ENCODE measurements at regions not wholly inside any gene's neighbourhood (a gene's known extent, or its start where the extent isn't known, plus 50 kb on each side); places are given as distances from the start of the nearest gene placed in this dataset.
"Not testable (repeated sequence)": the region's sequence is repeated elsewhere in the genome, so short reads cannot be mapped to it uniquely, and the experiment has no call there.

DNA sequence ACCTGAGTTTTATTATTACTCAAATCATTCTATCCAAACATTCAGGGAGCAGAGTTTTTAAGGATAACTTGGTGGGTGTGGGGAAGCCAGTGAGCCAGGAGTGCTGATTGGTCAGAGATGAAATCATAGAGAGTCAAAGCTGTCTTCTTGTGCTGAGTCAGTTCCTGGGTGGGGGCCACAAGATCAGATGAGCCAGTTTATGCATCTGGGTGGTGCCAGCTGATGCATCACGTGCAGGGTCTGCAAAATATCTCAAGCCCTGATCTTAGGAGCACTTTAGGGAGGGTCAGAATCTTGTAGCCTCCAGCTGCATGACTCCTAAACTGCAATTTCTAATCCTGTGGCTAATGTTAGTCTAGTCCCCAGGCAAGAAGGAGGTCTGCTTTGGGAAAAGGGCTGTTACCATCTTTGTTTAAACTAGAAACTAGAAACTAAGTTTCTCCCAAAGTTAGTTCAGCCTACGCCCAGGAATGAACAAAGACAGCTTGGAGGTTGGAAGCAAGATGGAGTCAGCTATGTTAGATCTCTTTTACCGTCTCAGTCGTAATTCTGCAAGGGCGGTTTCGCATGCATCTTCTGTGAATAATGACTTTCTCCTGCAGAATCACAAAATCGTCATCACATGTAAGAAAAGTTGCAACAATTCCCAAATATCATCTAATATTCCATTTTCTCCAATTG, 97.5 kb downstream of the ZNF664 start:
- not testable (repeated sequence) for DNase-seq (ENCODE audit: low read depth in 2 of 3, low spot score in 2 of 3)

DNA sequence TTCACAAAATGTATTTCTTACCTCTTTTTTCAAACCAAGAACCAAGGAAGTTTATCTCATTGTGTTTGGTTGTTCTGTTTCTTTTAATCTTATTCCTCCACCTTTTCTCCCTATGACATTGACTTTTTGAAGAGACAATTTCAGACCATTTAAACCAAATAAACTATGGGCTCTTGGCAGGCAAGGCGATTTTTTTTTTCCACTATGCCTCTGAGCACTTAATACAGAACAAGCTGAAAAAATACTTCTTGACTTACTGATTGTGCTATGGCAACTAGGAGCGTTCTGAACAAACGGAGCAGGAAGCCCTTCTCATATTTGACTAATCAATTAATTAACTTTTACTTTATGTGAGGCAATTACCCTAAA, 98.0 kb downstream of the ZNF664 start:
- no peak for DNase-seq (ENCODE audit: low read depth in 2 of 3, low spot score in 2 of 3)

DNA sequence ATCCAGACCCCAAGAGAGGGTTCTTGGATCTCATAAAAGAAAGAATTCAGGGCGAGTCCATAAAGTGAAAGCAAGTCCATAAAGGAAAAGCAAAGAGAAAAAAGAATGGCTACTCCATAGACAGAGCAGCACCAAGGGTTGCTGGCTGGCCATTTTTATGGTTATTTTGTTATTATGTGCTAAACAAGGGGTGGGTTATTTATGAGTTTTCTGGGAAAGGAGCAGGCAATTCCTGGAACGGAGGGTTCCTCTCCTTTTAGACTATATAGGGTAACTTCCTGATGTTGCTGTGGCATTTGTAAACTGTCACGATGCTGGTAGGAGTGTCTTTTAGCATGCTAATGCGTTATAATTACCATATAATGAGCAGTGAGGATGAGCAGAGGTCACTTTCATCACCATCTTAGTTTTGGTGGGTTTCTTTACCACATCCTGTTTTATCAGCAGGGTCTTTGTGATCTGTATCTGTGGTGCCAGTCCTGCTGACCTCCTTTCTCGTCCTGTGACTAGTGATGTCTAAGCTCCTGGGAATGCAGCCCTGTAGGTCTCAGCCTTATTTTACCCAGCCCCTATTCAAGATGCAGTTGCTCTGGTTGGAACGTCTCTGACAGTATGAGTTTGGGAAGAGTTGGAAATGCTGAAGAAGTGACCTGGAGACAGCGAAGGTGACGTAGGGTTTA, 100.5 kb downstream of the ZNF664 start:
- DNase-seq (ENCODE audit: low read depth in 2 of 3, low spot score in 2 of 3): no peak

DNA sequence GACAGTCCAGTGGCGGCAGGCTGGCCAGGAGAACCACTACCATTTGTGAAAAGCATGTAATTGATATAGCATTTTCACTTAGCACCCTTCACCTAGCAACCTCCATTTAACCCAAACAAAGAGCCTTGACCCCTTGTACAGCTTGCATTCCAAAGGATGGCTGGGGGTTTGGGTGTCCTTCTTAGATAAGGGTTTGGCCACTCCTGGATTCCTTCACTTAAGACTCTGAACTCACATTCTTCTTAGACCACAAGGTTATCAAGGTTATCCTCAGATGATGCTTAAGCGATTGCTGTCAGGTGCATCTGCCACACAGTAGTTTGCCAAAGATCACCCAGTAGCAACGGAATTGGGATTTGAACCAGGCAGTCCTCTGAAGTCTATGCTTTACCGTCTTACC, 102.8 kb downstream of the ZNF664 start:
- DNase-seq (ENCODE audit: low read depth in 2 of 3, low spot score in 2 of 3): no peak

DNA sequence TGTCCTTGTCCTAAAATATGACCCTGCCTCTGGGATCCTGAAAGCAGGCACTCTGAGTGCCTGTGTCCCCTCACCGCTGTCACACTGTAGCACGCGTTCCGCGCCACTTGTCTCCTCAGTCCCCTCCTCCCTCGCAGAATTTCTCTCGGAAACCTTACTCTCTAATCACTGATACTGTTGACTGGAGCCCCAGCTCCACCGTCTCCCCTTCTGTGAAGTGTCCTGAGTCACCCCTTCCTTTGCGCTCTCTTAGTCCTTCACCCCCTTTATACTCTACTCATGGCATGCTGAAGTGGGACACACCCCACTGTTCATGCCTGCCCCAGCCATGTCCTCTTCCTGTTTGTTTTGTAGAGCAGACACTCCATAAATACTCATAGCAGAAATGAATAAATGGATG, 104.7 kb downstream of the ZNF664 start:
- DNase-seq (ENCODE audit: low read depth in 2 of 3, low spot score in 2 of 3): no peak

DNA sequence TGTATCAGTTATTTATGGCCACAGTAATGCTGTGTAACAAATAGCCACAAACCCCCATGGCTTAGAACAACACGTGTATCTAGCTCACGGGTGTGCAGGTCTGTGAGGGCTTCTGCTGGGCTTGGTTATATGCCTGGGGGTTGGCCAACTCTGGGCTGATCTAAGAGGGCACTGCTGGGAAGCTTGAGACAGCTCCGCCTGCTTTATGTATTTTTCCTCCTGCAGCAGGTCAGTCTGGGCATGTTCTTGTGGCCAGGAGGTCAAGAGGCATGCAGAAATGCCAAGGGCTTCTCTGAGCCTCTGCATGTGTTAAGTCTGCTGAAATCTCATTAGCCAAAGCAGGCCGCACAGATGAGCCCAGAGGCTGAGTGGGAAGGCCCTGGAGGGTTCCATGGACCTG, 105.8 kb downstream of the ZNF664 start:
- DNase-seq (ENCODE audit: low read depth in 2 of 3, low spot score in 2 of 3): no peak

DNA sequence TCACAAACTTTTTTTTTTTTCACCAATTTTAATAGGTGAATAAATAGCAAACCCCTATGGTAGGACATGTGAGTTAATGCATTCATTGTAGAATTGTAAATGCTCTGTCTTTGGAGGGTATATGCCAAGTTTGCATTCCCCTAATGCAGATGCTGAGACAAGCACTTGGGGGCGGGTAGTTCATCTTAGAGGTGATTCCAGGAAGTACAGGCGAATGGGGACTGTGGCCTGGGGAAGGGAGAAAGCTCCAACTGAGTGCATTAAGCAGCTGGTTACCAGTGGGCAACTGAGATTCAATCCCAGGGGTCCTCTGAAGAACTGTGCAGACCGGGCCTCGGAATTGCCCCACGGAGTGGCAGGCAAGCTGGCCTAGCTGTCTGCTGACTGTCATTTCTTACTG, 107.6 kb downstream of the ZNF664 start:
- DNase-seq (ENCODE audit: low read depth in 2 of 3, low spot score in 2 of 3): no peak

DNA sequence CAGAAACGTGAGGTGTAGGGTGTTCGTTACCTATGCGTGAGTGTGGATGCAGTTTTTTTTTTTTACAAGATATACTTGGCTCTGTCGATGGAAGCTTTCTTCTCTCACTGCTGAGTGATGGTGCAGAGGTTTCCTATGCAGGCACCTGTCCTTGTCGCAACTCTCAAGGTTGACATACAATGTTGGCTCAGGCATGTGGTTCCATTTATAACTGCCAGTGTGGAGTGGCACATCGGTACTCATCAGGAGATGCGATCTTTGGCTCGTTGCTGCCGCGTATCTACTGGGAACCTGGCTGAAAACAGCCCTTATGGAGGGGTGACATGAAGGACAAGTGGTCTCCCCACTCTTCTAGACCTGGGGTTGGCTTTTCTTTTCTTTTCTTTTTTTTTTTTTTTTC, 109.0 kb downstream of the ZNF664 start:
- no peak for DNase-seq (ENCODE audit: low read depth in 2 of 3, low spot score in 2 of 3)

DNA sequence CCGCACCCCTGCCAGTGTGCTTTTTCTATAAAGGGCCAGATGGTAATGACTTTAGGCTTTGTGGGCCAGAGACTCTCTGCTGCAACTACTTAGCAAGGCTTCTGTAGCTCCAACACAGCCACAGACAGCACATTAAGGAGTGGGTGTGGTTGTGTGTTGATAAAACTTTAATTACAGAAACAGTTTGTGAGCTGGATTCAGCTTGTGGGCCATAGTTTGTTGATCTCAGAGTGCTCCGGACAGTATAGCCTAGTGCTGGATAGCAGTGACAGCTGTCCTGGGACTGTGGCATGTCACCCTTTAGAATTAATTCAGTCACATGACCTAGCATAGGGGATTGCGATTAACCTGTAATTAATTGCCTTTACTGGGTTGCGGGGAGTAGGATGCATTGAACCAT, 109.7 kb downstream of the ZNF664 start:
- DNase-seq (ENCODE audit: low read depth in 2 of 3, low spot score in 2 of 3): no peak

DNA sequence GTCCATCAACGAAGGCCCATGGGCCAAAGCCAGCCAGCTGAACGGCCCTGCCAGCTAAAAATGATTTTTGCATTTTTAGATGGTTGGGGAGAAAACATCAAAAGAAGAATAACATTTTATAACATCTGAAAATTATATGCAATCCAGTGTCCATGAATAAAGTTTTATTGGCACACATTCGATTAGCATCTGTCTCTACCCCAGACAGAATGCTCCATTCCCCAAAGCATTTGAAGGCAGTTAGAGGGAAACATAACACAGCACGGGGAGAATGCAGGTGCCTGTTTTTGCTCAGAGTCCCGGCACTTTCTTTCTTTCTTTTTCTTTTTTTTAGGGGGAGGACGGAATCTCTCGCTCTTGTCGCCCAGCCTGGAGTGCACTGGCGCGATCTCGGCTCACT, 110.7 kb downstream of the ZNF664 start:
- DNase-seq (ENCODE audit: low read depth in 2 of 3, low spot score in 2 of 3): no peak

DNA sequence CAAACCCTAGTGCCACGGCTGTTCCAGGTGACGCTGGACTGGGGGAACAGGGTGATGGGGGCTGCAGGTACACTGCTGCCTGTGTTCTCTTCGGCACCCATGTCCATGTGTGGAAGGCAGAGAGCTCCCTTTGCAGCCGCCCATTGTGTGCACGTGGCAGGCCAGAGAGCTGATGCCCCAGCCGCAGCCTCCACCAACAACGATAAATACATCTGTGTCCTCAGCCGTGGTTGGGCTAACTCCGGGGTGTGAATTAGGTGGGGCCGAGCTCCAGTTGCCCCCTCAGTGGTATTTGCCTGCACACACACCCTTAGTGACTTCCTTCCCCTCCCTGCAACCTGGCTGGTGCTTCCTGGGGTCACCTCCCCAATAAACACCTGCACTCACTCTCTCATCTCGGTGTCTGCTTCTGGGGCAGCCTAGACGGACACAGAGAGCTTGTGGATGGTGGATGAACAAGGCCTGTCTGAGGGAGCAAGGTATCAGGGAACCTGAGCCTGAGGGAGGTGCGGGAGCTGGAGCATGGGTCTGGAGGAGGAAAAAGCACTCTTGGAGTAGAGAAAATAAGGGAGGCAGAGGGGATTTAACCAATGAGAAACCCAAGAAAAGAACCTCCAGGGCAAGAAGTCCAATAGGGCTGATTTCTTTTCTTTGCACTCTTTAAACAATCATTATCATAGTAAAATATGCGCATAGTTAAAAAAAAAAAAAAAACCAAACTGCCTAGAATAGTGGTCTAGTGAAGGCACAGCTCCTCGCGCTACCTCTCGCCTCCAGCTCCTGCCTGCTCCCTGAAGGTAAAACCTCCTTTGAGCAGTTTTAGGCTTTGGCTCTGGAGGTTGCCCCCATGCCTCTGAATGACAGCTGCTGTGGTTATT, 112.6 kb downstream of the ZNF664 start:
- no peak for DNase-seq (ENCODE audit: low read depth in 2 of 3, low spot score in 2 of 3)

DNA sequence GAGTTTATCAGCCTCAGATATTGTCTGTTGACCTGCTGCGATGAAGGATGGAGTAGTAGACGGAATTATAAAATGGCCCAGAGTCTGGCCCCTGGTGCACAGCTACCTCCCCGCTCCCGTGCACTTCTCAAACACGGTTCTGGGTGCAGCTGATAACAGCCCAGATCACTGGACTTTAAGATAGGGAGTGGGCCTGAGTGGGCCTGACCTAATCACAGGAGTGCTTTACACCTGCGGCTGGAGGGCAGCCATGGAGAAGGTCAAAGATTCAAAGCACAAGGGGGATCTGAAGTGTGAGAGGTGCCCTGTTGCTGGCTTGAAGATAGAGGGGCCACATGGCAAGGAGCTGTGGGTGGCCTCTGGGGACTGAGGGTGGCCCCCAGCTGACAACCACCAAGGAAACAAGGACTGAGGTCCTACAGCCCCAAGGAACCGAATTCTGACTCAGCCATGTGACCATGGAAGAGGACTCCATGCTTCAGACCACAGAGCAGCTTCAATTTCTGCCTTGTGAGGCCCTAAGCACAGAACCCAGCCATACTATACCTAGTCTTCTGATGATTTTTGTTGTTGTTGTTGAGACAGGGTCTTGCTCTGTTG, 113.4 kb downstream of the ZNF664 start:
- DNase-seq (ENCODE audit: low read depth in 2 of 3, low spot score in 2 of 3): no peak

DNA sequence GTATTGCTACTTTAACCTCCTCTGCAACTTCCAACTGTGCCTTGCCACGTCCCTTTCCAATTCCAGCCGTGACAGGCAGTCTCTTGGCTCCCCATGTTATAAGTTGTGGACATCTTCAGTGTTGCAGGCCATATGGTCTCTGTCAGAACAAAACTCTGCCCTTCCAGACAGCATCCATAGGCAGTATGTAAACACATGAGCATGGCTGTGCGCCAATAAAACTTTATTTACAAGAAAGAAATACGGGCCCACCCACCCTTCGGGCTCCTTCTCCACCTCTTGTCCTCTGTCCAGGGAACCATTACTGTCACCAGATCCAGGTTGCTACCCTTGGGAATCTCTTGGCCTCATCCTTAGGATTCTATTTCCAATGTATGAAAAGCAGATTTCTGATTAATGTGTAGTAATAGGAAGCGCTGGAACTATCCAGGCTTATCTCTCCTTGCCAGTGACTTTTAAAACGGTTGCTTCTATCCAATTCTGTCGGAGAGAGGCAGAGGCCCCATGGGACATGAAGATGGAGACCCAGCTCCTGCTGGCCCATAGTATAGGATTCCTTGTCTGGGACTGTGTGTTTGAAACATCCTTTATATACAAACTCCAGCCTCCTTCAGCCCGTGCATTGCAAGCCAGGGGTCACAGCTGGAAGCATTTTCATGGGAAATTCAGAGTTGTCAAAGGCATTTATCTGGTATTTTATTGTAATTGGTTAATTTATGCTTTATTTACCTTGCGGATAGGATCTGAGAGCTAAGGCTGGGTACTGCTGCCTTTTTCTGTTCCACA, 114.4 kb downstream of the ZNF664 start:
- no peak for DNase-seq (ENCODE audit: low read depth in 2 of 3, low spot score in 2 of 3)

DNA sequence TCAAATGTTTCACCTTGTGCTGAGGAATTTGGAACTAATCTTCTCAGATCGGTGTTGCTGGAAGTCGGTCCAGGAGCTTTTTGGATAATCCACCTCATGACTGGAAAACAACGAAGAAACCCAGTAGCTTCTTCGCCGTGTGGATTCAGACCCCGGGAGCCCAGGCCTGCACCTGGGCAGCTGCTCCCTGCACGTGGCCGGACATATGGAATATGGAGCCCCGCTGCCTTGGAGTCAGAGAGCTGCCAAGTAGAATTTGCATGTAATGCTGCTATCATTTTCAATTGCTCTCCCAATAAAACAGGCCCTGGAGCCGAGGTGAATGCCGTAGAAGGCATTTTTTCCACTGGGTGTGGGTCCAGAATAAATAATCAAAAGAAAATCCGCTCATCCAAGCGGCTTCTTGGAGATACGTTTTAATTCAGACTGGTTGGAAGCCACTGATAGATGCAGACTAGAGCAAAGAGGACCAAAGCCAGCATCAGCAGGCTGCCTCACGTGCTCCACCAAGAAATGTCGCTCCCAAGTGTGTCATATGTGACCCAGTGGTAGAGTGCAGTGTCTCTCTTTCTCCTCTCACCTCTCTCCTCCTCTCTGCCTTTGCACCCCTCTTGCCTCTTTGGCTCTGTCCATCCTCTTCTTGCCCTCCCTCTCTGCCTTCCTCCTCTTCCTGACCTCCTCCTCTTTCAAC, 115.3 kb downstream of the ZNF664 start:
- no peak for DNase-seq (ENCODE audit: low read depth in 2 of 3, low spot score in 2 of 3)

DNA sequence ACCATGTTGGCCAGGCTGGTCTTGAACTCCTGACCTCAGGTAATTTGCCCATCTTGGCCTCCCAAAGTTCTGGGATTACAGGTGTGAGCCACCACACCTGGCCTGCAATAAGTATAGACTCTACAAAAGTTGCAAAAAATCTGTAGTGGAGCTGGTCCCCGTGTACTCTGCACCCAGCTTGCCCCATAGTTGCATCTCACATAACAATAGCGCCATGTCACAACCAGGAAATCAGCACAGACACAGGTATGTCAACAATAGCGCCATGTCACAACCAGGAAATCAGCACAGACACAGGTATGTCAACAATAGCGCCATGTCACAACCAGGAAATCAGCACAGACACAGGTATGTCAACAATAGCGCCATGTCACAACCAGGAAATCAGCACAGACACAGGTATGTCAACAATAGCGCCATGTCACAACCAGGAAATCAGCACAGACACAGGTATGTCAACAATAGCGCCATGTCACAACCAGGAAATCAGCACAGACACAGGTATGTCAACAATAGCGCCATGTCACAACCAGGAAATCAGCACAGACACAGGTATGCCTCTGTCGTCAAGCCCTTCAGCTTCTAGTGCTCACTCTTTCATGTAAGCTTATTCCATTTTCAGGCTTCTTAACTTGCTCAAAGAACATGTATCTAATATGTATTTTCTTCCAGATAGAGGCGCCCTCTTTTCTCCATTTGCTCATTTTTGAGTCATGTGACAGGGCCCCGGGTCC, 116.3 kb downstream of the ZNF664 start:
- DNase-seq (ENCODE audit: low read depth in 2 of 3, low spot score in 2 of 3): not testable (repeated sequence)

DNA sequence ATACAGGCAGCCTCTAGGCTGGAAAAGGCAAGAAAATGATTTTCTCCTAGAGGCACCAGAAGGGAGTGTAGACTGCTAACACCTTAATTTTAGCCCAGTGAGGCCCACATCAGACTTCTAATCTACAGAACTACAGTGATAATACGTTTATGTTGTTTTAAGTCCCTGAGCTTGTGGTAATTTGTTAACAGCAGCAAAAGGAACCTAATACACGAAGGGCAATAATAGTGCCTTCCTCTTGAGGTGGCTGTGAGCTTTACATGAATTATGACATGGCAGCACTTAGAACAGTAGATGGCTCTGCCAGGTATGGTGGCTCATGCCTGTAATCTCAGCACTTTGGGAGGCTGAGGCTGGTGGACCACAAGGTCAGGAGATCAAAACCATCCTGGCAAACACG, 118.8 kb downstream of the ZNF664 start:
- DNase-seq (ENCODE audit: low read depth in 2 of 3, low spot score in 2 of 3): no peak

DNA sequence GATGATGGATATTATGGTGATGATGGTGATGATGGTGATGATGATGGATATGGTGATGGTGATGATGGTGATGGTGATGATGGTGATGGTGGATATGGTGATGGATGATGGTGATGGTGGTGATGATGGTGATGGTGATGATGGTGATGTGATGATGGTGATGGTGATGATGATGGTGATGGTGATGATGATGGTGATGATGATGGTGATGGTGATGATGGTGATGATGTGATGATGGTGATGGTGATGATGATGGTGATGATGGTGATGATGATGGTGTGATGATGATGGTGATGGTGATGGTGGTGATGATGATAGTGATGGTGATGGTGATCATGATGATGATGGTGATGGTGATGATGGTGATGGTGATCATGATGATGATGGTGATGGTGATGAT, 119.5 kb downstream of the ZNF664 start:
- not testable (repeated sequence) for DNase-seq (ENCODE audit: low read depth in 2 of 3, low spot score in 2 of 3)

DNA sequence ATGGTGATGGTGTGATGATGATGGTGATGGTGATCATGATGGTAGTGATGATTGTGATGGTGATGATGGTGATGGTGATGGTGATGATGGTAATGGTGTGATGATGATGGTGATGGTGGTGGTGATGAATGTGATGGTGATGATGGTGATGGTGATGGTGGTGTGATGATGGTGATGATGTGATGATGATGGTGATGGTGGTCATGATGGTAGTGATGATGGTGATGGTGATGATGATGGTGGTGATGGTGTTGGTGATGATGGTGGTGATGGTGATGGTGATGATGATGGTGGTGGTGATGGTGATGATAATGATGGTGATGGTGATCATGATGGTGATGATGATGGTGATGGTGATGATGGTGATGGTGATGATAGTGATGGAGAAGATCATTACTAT, 120.3 kb downstream of the ZNF664 start:
- DNase-seq (ENCODE audit: low read depth in 2 of 3, low spot score in 2 of 3): no peak

DNA sequence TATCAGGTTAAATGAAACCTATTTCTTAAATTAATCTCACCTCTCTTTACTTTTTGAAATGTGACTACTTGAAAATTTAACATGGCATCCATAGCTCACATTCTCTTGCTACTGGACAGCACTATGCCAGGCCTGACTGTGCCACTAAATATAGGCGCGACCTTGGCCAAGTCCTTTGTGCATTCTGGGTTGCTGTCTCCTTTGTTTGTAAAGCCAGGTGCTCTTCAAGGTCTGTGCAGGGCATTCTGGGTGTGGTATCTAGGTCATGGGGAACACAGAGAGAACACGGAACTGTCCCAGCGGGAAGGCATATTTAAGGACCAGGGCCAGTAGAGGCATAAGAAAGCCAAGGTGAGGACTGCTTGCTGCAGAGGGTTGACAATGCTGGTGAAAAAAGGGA, 121.2 kb downstream of the ZNF664 start:
- DNase-seq (ENCODE audit: low read depth in 2 of 3, low spot score in 2 of 3): no peak

DNA sequence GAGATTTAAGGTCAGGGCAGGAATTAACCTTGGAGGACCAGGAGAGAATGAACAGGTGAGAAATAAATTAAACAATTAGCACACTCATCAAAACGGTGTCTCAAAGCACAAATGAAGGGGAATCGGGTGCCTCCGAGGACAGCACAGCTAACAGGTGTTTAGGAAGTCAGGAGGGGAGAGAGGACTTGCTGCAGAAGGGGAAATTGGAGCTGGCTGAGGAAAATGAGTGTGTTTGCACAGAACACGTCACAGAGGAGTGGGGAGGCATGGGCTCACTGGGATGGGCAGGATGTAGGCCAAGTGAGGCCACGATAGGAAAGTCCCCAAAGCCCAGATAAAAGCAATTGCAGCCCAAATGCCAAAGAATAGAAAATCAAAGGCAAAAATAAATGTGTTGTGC, 121.7 kb downstream of the ZNF664 start:
- DNase-seq (ENCODE audit: low read depth in 2 of 3, low spot score in 2 of 3): no peak
